ENCODE measurements at regions not wholly inside any gene's neighbourhood (a gene's known extent, or its start where the extent isn't known, plus 50 kb on each side); places are given as distances from the start of the nearest gene placed in this dataset.

DNA sequence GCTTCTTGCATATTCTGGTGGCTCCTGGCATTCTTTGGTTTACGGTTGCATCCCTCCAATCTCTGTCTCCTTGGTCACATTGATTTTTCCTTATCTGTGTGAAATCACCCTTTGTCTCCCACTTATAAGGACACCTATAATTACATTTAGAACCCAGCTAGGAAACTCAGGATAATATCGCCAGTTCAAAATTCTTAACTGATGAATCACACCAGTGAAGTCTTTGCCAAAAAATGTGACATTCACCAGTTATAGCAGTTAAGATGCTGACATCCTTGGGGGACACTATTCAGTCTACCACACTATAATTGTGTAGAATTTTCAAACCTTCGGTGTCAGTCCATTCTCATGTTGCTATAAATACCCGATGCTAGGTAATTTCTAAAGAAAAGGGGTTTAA, 320.2 kb downstream of the TMX3 start:
- TF ChIP-seq, protein P1, sequence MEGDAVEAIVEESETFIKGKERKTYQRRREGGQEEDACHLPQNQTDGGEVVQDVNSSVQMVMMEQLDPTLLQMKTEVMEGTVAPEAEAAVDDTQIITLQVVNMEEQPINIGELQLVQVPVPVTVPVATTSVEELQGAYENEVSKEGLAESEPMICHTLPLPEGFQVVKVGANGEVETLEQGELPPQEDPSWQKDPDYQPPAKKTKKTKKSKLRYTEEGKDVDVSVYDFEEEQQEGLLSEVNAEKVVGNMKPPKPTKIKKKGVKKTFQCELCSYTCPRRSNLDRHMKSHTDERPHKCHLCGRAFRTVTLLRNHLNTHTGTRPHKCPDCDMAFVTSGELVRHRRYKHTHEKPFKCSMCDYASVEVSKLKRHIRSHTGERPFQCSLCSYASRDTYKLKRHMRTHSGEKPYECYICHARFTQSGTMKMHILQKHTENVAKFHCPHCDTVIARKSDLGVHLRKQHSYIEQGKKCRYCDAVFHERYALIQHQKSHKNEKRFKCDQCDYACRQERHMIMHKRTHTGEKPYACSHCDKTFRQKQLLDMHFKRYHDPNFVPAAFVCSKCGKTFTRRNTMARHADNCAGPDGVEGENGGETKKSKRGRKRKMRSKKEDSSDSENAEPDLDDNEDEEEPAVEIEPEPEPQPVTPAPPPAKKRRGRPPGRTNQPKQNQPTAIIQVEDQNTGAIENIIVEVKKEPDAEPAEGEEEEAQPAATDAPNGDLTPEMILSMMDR (IDR thresholded peaks at IDR 0.05; ENCODE audit: low read depth, low read length) = no peak
- TF ChIP-seq EZH2phosphoT487 (IDR thresholded peaks at IDR 0.05; ENCODE audit: low read depth) = no peak

Data from OCI-LY3 (cell line).